SK-N-MC (cell line): ENCODE measurements at regions not wholly inside any gene's neighbourhood (a gene's known extent, or its start where the extent isn't known, plus 50 kb on each side); places are given as distances from the start of the nearest gene placed in this dataset.

Experiments
- EZH2 ChIP-seq: fragments of 200-600 bp; sonication (generic); IDR thresholded peaks from one replicate; pipeline ENCODE4 v1.6.1; 2017; ENCODE audit warnings: antibody characterized with exemption
- POLR2AphosphoS5 ChIP-seq: IDR thresholded peaks from 2 replicates; pipeline ENCODE4 v1.6.1; 2012; ENCODE audit warnings: mild to moderate bottlenecking, low read depth, low read length, borderline replicate concordance

DNA sequence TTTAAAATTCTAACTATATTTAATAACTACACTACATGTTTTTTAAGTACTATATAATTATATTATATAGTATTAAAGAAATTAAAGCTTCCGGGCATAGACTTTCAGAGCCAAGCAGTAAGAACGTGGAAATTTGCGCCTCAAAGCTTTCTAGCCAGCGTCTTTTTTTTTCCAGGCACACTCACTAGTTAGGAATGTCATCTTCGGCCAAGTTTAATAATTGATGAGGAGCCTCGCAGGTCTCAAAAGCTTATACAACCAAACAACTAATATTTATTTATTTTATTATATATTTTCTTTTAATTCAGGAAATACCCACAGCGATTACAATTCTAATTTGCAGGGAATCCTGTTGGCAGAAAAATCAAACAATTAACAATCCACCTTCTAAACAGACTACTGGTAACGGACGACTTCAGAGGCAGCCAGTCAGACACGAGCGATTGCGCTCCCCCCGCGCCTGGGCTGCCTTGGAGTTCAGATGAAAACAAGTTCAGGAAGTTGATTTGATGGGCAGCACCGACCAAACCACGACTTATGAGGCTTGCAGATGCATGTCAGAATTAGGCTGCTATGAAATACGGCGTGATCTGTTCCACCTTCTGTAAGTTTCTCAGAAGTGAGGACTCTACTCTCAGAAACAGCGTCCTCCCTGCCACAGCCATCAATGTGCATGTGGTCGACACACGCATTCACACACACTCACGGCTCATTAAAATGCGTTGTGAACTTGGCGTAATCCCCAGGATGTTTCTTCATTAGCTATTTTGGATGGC lies 431.8 kb upstream of the MGMT start:
- TF ChIP-seq EZH2 (no peak), POLR2AphosphoS5 (no peak)
